OCI-LY3 (cell line): ENCODE measurements at regions not wholly inside any gene's neighbourhood (a gene's known extent, or its start where the extent isn't known, plus 50 kb on each side); places are given as distances from the start of the nearest gene placed in this dataset.
A peak's percentile ranks its signal among the peaks of the same experiment; 100 is the strongest.

ENCODE experiments used
- EZH2phosphoT487 ChIP-seq: fragments of 200-600 bp; shearing (Covaris generic); IDR thresholded peaks from 2 replicates; pipeline ENCODE4 v1.6.1; 2018; ENCODE audit warnings: antibody characterized with exemption, mixed run types, low read depth
- TF ChIP-seq, protein P1 (sequence below): fragments of 200-600, 300-600 bp; sonication (generic); IDR thresholded peaks from 2 replicates; pipeline ENCODE4 v1.5.1; 2014; ENCODE audit warnings: antibody characterized with exemption, low read length, low read depth

DNA sequence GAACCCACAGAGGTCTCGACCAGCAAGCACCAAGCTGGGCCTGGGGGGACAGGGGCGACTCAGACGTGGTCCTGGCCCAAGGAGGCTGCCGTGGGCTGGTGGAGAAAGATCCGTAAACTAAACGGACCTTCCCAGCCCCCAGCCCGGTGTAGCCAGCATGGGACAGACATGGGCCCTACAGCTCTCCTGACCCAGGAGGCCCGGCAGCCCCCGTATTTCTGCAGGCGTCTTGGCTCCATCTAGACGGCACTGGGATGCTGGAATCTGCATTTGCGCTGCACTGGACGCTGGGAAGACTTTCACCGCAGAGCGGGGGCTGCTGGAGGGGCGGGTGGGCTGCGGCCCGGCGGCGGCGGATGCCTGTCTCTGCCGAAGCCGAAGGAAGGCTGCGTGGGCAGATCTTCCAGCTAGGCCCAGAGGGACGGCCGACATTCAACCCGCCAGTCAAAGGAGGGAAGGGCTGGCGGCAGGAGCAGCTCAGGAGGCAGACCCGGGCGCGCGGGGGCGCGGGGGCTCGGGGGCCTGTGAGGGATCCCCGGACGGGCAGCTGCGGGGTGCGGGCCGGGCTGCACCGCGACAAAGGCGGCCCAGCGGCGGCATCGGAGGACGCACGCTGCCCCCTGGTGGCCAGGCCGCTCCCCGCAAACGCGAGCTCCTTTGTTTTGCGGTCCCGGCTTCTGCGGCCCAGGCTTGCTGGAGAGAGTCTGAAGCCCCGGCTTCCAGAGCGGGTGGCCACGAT is 266.2 kb downstream of the NSG2 start:
- TF ChIP-seq, protein P1, sequence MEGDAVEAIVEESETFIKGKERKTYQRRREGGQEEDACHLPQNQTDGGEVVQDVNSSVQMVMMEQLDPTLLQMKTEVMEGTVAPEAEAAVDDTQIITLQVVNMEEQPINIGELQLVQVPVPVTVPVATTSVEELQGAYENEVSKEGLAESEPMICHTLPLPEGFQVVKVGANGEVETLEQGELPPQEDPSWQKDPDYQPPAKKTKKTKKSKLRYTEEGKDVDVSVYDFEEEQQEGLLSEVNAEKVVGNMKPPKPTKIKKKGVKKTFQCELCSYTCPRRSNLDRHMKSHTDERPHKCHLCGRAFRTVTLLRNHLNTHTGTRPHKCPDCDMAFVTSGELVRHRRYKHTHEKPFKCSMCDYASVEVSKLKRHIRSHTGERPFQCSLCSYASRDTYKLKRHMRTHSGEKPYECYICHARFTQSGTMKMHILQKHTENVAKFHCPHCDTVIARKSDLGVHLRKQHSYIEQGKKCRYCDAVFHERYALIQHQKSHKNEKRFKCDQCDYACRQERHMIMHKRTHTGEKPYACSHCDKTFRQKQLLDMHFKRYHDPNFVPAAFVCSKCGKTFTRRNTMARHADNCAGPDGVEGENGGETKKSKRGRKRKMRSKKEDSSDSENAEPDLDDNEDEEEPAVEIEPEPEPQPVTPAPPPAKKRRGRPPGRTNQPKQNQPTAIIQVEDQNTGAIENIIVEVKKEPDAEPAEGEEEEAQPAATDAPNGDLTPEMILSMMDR = peak; percentile 68
- no peak for TF ChIP-seq EZH2phosphoT487
